ENCODE measurements at regions not wholly inside any gene's neighbourhood (a gene's known extent, or its start where the extent isn't known, plus 50 kb on each side); places are given as distances from the start of the nearest gene placed in this dataset.

DNA sequence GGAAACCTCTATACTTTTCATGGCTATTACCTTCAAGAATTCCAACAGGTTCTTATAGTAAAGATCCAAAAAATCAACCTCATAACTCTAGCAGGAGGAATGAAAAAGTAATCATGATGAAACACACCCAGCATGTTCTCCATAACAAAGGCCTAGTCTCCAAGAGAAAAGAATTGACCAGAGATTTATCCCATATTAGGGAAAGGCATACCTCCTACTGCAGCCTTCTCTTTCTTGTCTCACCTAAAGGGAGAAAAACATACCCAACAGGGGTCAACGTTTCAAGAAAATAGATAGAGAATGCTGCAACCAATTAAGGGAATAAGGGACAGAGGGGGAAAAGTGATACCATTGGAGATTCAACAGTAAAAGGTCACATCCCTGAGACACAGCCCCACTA, 262.5 kb downstream of the FRK start:
- TF ChIP-seq YY1 (IDR thresholded peaks at IDR 0.05; ENCODE audit: extremely low read depth, insufficient replicate concordance, low read depth, low read length) = no peak
- TF ChIP-seq EZH2 (IDR thresholded peaks at IDR 0.05) = no peak
- TF ChIP-seq POLR2A (IDR thresholded peaks at IDR 0.05; ENCODE audit: borderline replicate concordance, extremely low read depth, insufficient read depth, insufficient read length) = no peak
- TF ChIP-seq RAD21 (IDR thresholded peaks at IDR 0.05; ENCODE audit: low read depth) = no peak
- no peak for TF ChIP-seq CTCF (IDR thresholded peaks at IDR 0.05 in 2 of 3, conservative IDR thresholded peaks at IDR 0.05 in 1 of 3; ENCODE audit: borderline replicate concordance in 1 of 3, insufficient read depth in 1 of 3, low read depth in 2 of 3, low read length in 2 of 3)
- no peak for TF ChIP-seq SRF (IDR thresholded peaks at IDR 0.05; ENCODE audit: low read depth)
- TF ChIP-seq, protein P1, sequence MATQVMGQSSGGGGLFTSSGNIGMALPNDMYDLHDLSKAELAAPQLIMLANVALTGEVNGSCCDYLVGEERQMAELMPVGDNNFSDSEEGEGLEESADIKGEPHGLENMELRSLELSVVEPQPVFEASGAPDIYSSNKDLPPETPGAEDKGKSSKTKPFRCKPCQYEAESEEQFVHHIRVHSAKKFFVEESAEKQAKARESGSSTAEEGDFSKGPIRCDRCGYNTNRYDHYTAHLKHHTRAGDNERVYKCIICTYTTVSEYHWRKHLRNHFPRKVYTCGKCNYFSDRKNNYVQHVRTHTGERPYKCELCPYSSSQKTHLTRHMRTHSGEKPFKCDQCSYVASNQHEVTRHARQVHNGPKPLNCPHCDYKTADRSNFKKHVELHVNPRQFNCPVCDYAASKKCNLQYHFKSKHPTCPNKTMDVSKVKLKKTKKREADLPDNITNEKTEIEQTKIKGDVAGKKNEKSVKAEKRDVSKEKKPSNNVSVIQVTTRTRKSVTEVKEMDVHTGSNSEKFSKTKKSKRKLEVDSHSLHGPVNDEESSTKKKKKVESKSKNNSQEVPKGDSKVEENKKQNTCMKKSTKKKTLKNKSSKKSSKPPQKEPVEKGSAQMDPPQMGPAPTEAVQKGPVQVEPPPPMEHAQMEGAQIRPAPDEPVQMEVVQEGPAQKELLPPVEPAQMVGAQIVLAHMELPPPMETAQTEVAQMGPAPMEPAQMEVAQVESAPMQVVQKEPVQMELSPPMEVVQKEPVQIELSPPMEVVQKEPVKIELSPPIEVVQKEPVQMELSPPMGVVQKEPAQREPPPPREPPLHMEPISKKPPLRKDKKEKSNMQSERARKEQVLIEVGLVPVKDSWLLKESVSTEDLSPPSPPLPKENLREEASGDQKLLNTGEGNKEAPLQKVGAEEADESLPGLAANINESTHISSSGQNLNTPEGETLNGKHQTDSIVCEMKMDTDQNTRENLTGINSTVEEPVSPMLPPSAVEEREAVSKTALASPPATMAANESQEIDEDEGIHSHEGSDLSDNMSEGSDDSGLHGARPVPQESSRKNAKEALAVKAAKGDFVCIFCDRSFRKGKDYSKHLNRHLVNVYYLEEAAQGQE (IDR thresholded peaks at IDR 0.05; ENCODE audit: low read depth) = no peak
- no peak for TF ChIP-seq ZBTB33 (IDR thresholded peaks at IDR 0.05; ENCODE audit: extremely low read depth, insufficient replicate concordance, low read length)
- TF ChIP-seq POLR2AphosphoS5 (IDR thresholded peaks at IDR 0.05; ENCODE audit: low read depth, low read length) = no peak
- TF ChIP-seq SP1 (IDR thresholded peaks at IDR 0.05; ENCODE audit: low read depth) = no peak
- TF ChIP-seq, protein P2, sequence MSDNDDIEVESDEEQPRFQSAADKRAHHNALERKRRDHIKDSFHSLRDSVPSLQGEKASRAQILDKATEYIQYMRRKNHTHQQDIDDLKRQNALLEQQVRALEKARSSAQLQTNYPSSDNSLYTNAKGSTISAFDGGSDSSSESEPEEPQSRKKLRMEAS (IDR thresholded peaks at IDR 0.05) = no peak
